ENCODE measurements at regions not wholly inside any gene's neighbourhood (a gene's known extent, or its start where the extent isn't known, plus 50 kb on each side); places are given as distances from the start of the nearest gene placed in this dataset.

DNA sequence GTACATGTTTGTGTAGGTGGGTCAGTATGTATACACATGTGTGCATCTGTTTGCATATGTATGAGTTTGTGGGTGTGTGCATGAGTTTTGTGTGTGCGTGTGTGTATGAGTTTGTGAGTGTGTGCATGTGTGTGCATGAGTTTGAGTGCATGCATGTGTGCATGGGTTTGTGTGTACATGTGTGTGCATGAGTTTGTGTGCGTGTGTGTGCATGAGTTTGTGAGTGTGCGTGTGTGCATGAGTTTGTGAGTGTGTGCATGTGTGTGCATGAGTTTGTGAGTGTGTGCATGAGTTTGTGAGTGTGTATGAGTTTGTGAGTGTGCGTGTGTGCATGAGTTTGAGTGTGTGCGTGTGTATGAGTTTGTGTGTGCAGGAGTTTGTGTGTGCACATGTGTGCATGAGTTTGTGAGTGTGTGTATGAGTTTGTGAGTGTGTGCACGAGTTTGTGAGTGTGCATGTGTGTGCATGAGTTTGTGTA, 61.5 kb downstream of the FZD10 start:
- no peak for DNase-seq
- peaks cover 12% of the 10 kb centered on the region for H3K36me3 Mint-ChIP-seq (ENCODE audit: unreplicated experiment)
- H3K4me1 Mint-ChIP-seq (ENCODE audit: low read depth, unreplicated experiment): no peaks in the 10 kb centered on the region
- H3K4me3 Mint-ChIP-seq (ENCODE audit: unreplicated experiment): no peak overlapping the region
- TF ChIP-seq CTCF (IDR thresholded peaks at IDR 0.05; ENCODE audit: partially characterized antibody, unreplicated experiment): no peak
- H3K27me3 Mint-ChIP-seq (ENCODE audit: unreplicated experiment): peaks cover 5% of the 10 kb centered on the region
- H3K9me3 Mint-ChIP-seq (ENCODE audit: unreplicated experiment): peaks cover 9% of the 10 kb centered on the region
- no peak overlapping the region for H3K27ac Mint-ChIP-seq (ENCODE audit: unreplicated experiment)

DNA sequence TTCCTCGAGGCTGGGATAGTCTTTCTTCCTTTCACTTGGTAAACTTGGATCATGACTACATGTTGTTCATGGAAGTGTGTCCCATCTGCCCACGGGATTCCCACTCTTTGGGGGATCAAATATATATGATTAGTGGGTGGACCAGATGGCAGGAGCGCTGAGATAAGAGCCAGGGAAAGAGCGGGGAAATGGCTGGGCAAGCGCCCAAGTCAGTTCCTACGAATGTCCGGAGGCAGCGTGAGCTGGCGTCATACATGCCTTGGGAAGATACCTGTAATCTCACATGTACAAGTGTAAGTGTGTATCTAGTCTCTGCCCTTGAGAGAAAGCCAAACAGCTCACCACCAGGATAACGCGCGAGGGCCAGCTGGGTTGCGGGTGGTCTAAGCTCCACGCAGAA, 62.3 kb downstream of the FZD10 start:
- H3K27me3 Mint-ChIP-seq (ENCODE audit: unreplicated experiment): peaks cover 4% of the 10 kb centered on the region
- peaks cover 7% of the 10 kb centered on the region for H3K9me3 Mint-ChIP-seq (ENCODE audit: unreplicated experiment)
- no peak overlapping the region for H3K27ac Mint-ChIP-seq (ENCODE audit: unreplicated experiment)
- DNase-seq: no peak
- H3K36me3 Mint-ChIP-seq (ENCODE audit: unreplicated experiment): peaks cover 11% of the 10 kb centered on the region
- no peak for TF ChIP-seq CTCF (IDR thresholded peaks at IDR 0.05; ENCODE audit: partially characterized antibody, unreplicated experiment)
- no peaks in the 10 kb centered on the region for H3K4me1 Mint-ChIP-seq (ENCODE audit: low read depth, unreplicated experiment)
- H3K4me3 Mint-ChIP-seq (ENCODE audit: unreplicated experiment): no peak overlapping the region

GRCh38 chr12:130225347-130225746, 63.1 kb downstream of the FZD10 start:
- H3K27me3 Mint-ChIP-seq (ENCODE audit: unreplicated experiment): peaks cover 2% of the 10 kb centered on the region

DNA sequence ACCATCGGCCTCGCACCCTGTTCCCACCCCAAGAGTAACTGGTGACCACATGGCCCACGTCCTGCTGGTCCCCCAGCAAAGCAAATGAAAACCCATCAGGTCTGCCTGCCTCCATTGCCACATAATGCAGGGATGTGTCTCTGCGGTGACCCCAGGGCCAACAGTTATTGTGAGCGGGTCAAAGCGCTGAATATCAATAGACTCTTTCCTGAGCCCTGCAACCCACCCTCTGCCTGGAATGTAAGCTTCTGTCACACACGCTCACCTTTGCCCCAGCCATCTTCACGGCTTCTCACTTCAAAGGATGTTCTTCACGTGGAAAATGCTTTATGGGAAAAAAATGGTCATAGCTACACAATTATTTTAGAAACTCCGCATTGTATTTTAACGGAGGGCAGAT, 63.9 kb downstream of the FZD10 start:
- DNase-seq: no peak

More at GRCh38 chr12:130225347-130225746, 63.1 kb downstream of the FZD10 start:
- no peak for TF ChIP-seq CTCF (IDR thresholded peaks at IDR 0.05; ENCODE audit: partially characterized antibody, unreplicated experiment)
- Mint-ChIP-seq H3K4me1 (ENCODE audit: low read depth, unreplicated experiment) (no peaks in the 10 kb centered on the region), H3K4me3 (ENCODE audit: unreplicated experiment) (no peak overlapping the region), H3K9me3 (ENCODE audit: unreplicated experiment) (peaks cover 3% of the 10 kb centered on the region), H3K36me3 (ENCODE audit: unreplicated experiment) (peaks cover 14% of the 10 kb centered on the region), H3K27ac (ENCODE audit: unreplicated experiment) (no peak overlapping the region)
- no peak for DNase-seq

DNA sequence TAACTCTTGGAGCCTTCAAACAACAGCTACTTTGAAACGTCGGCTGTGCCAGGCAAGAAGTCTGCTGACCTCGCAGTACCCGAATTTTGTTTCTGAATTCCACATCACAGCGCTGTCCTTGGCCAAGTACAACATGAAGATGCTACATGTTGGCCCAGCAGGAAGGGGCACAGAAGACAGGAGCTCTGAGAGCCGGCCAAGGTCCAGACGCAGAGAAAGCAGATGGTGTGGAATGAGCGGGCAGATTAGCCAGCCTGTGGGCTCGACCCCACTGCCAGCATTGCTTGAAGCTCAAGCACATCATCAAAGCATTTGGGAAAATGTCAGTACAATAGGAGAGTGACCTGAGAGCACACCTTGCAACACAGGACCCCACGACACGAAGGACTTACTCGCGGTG, 64.5 kb downstream of the FZD10 start:
- no peak for DNase-seq
- Mint-ChIP-seq H3K27me3 (ENCODE audit: unreplicated experiment) (peaks cover 2% of the 10 kb centered on the region), H3K36me3 (ENCODE audit: unreplicated experiment) (peaks cover 14% of the 10 kb centered on the region), H3K4me1 (ENCODE audit: low read depth, unreplicated experiment) (no peaks in the 10 kb centered on the region), H3K4me3 (ENCODE audit: unreplicated experiment) (no peak overlapping the region), H3K9me3 (ENCODE audit: unreplicated experiment) (peaks cover 2% of the 10 kb centered on the region), H3K27ac (ENCODE audit: unreplicated experiment) (no peak overlapping the region)
- TF ChIP-seq CTCF (IDR thresholded peaks at IDR 0.05; ENCODE audit: partially characterized antibody, unreplicated experiment): no peak

More for the DNA sequence above, 63.9 kb downstream of the FZD10 start:
- Mint-ChIP-seq H3K4me1 (ENCODE audit: low read depth, unreplicated experiment) (no peaks in the 10 kb centered on the region), H3K36me3 (ENCODE audit: unreplicated experiment) (peaks cover 14% of the 10 kb centered on the region), H3K9me3 (ENCODE audit: unreplicated experiment) (peaks cover 2% of the 10 kb centered on the region), H3K27me3 (ENCODE audit: unreplicated experiment) (peaks cover 2% of the 10 kb centered on the region), H3K27ac (ENCODE audit: unreplicated experiment) (no peak overlapping the region), H3K4me3 (ENCODE audit: unreplicated experiment) (no peak overlapping the region)
- no peak for TF ChIP-seq CTCF (IDR thresholded peaks at IDR 0.05; ENCODE audit: partially characterized antibody, unreplicated experiment)
